Astrocyte (in vitro differentiated cells and primary cell): ENCODE measurements at regions not wholly inside any gene's neighbourhood (a gene's known extent, or its start where the extent isn't known, plus 50 kb on each side); places are given as distances from the start of the nearest gene placed in this dataset.

Source experiments
- EZH2 ChIP-seq: IDR thresholded peaks from 2 replicates; pipeline ENCODE4 v1.6.1; 2012; ENCODE audit warnings: mild to moderate bottlenecking, low read length, inconsistent platforms; ENCODE audit not compliant: insufficient read depth
- TF ChIP-seq, protein P1 (sequence below): IDR thresholded peaks from 2 replicates; pipeline ENCODE4 v1.5.1; 2011; ENCODE audit warnings: low read depth, mild to moderate bottlenecking, inconsistent platforms, low read length, moderate library complexity; ENCODE audit not compliant: insufficient read depth

DNA sequence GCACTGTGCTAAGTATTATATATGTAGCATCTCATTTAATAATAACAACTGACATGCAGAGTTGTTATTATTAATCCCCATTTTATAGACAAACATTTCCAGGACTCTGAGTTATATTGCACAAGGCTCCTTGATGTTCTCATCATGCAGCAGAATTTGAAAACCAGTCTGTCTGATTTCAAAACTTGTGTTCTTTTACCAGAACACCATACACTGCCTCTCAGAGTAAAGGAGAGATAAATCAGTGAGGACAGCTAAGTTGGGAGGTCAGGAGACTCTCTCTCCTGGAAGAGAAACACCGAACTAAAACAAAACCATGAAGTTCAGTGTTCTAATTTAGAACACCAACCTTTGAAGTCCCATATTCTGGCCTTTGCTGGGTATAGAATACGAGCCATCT, 92.7 kb upstream of the TNC start:
- TF ChIP-seq, protein P1, sequence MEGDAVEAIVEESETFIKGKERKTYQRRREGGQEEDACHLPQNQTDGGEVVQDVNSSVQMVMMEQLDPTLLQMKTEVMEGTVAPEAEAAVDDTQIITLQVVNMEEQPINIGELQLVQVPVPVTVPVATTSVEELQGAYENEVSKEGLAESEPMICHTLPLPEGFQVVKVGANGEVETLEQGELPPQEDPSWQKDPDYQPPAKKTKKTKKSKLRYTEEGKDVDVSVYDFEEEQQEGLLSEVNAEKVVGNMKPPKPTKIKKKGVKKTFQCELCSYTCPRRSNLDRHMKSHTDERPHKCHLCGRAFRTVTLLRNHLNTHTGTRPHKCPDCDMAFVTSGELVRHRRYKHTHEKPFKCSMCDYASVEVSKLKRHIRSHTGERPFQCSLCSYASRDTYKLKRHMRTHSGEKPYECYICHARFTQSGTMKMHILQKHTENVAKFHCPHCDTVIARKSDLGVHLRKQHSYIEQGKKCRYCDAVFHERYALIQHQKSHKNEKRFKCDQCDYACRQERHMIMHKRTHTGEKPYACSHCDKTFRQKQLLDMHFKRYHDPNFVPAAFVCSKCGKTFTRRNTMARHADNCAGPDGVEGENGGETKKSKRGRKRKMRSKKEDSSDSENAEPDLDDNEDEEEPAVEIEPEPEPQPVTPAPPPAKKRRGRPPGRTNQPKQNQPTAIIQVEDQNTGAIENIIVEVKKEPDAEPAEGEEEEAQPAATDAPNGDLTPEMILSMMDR: no peak
- no peak for TF ChIP-seq EZH2
